Loucy (cell line): ENCODE measurements at regions not wholly inside any gene's neighbourhood (a gene's known extent, or its start where the extent isn't known, plus 50 kb on each side); places are given as distances from the start of the nearest gene placed in this dataset.

Experiments
- H2AFZ ChIP-seq: fragments of 200-600 bp; sonication (generic); 2 replicates; pipeline ENCODE4 v1.6.0; 2016; ENCODE audit warnings: antibody characterized with exemption, mild to moderate bottlenecking, low read length, moderate library complexity
- H3F3A ChIP-seq: fragments of 200-600 bp; 2 replicates; pipeline ENCODE4 v1.6.0; 2016; ENCODE audit warnings: antibody characterized with exemption, low read depth, mild to moderate bottlenecking
- H3K27me3 ChIP-seq: fragments of 200-600 bp; sonication (generic); 2 replicates; pipeline ENCODE4 v1.6.1; 2014; ENCODE audit warnings: low read length, mild to moderate bottlenecking; ENCODE audit not compliant: insufficient read depth, poor library complexity, severe bottlenecking
- H3K36me3 ChIP-seq: fragments of 200-600 bp; sonication (generic); 2 replicates; pipeline ENCODE4 v1.6.1; 2016; ENCODE audit warnings: low read length; ENCODE audit not compliant: insufficient read depth
- H3K4me1 ChIP-seq: fragments of 200-600 bp; sonication (generic); 2 replicates; pipeline ENCODE4 v1.5.1; 2014; ENCODE audit warnings: low read length, mild to moderate bottlenecking; ENCODE audit not compliant: insufficient read depth, poor library complexity, severe bottlenecking
- H3K4me2 ChIP-seq: fragments of 200-600 bp; sonication (generic); 2 replicates; pipeline ENCODE4 v1.6.0; 2014; ENCODE audit warnings: antibody characterized with exemption, low read length, low read depth, mild to moderate bottlenecking; ENCODE audit not compliant: poor library complexity, severe bottlenecking
- H3K4me3 ChIP-seq: fragments of 200-600 bp; sonication (generic); 2 replicates; pipeline ENCODE4 v1.5.1; 2014; ENCODE audit warnings: low read length, mild to moderate bottlenecking, mixed read lengths; ENCODE audit not compliant: poor library complexity, severe bottlenecking
- H3K79me2 ChIP-seq: fragments of 200-600 bp; sonication (generic); 2 replicates; pipeline ENCODE4 v1.6.1; 2014; ENCODE audit warnings: low read length; ENCODE audit not compliant: insufficient read depth
- H3K9ac ChIP-seq: fragments of 200-600 bp; sonication (generic); 2 replicates; pipeline ENCODE4 v1.6.0; 2014; ENCODE audit warnings: mild to moderate bottlenecking, low read depth, low read length, moderate library complexity; ENCODE audit not compliant: poor library complexity, severe bottlenecking
- H3K9me2 ChIP-seq: fragments of 200-600 bp; sonication (generic); replicated peaks from 2 replicates; pipeline ENCODE4 v1.6.1; 2016; ENCODE audit warnings: low read depth, low read length, mixed read lengths
- H3K9me3 ChIP-seq: fragments of 200-600 bp; sonication (generic); 2 replicates; pipeline ENCODE4 v1.6.1; 2014; ENCODE audit warnings: mild to moderate bottlenecking, antibody characterized with exemption, low read length, low read depth; ENCODE audit not compliant: insufficient read depth
- H4K20me1 ChIP-seq: fragments of 200-600 bp; sonication (generic); 2 replicates; pipeline ENCODE4 v1.6.0; 2014; ENCODE audit warnings: antibody characterized with exemption, low read length, mild to moderate bottlenecking; ENCODE audit not compliant: insufficient read depth, poor library complexity, severe bottlenecking
- EZH2phosphoT487 ChIP-seq: fragments of 200-600 bp; IDR thresholded peaks from 2 replicates; pipeline ENCODE4 v1.6.1; 2018; ENCODE audit warnings: antibody characterized with exemption, mild to moderate bottlenecking, moderate library complexity, borderline replicate concordance
- TF ChIP-seq, protein P1 (sequence below): fragments of 200-600 bp; sonication (generic); conservative IDR thresholded peaks from 2 replicates; pipeline ENCODE4 v1.5.1; 2014; ENCODE audit warnings: mild to moderate bottlenecking, antibody characterized with exemption, low read length

DNA sequence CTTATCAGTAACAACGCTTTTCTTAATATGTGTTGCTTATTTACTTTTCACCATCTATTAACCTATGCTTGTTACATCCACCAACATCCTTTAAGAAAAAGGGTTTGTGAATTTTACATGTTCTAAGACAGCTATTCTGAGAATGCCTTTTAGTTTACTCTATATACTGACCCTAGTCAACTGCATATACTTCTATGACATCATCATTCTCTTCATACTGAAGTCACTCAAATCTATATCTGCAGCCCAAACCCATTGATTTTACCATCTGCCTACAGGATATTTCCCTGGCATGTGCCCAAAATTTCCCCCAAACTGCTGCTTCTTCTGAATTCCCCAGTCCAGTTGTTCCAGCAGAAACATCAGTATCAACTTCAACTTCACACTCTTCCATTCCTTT, 94.6 kb upstream of the FAM204A start:
- Histone ChIP-seq H3K79me2 (no peaks in the 10 kb centered on the region), H3K4me1 (no peaks in the 10 kb centered on the region), H3K9ac (no peak overlapping the region), H3K4me2 (no peak overlapping the region), H3K27me3 (no peaks in the 10 kb centered on the region), H4K20me1 (no peaks in the 10 kb centered on the region), H3K9me2 (no peaks in the 10 kb centered on the region), H3F3A (no peaks in the 10 kb centered on the region), H3K4me3 (no peak overlapping the region), H3K9me3 (no peaks in the 10 kb centered on the region), H3K36me3 (no peaks in the 10 kb centered on the region), H2AFZ (no peak overlapping the region)
- no peak for TF ChIP-seq EZH2phosphoT487
- TF ChIP-seq, protein P1, sequence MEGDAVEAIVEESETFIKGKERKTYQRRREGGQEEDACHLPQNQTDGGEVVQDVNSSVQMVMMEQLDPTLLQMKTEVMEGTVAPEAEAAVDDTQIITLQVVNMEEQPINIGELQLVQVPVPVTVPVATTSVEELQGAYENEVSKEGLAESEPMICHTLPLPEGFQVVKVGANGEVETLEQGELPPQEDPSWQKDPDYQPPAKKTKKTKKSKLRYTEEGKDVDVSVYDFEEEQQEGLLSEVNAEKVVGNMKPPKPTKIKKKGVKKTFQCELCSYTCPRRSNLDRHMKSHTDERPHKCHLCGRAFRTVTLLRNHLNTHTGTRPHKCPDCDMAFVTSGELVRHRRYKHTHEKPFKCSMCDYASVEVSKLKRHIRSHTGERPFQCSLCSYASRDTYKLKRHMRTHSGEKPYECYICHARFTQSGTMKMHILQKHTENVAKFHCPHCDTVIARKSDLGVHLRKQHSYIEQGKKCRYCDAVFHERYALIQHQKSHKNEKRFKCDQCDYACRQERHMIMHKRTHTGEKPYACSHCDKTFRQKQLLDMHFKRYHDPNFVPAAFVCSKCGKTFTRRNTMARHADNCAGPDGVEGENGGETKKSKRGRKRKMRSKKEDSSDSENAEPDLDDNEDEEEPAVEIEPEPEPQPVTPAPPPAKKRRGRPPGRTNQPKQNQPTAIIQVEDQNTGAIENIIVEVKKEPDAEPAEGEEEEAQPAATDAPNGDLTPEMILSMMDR: no peak

- H3K4me3 ChIP-seq: no peak overlapping the region
- H3K9me2 ChIP-seq: no peaks in the 10 kb centered on the region
- no peaks in the 10 kb centered on the region for H3K36me3 ChIP-seq
- H3K9ac ChIP-seq: no peak overlapping the region
- no peaks in the 10 kb centered on the region for H3K27me3 ChIP-seq
- H4K20me1 ChIP-seq: no peaks in the 10 kb centered on the region
- TF ChIP-seq, protein P1: no peak
- no peak for TF ChIP-seq EZH2phosphoT487
- H2AFZ ChIP-seq: no peak overlapping the region
- no peaks in the 10 kb centered on the region for H3F3A ChIP-seq
- H3K79me2 ChIP-seq: no peaks in the 10 kb centered on the region
- no peaks in the 10 kb centered on the region for H3K4me1 ChIP-seq
- H3K4me2 ChIP-seq: no peak overlapping the region
- no peaks in the 10 kb centered on the region for H3K9me3 ChIP-seq
Measured at GRCh38 chr10:118430190-118430589, 88.1 kb upstream of the FAM204A start.

- H2AFZ ChIP-seq: peak overlapping the region; percentile 73
- no peaks in the 10 kb centered on the region for H3F3A ChIP-seq
- TF ChIP-seq, protein P1: peak; percentile 82
- no peak for TF ChIP-seq EZH2phosphoT487
- H3K79me2 ChIP-seq: no peaks in the 10 kb centered on the region
- no peaks in the 10 kb centered on the region for H3K27me3 ChIP-seq
- H3K9ac ChIP-seq: no peak overlapping the region
- no peaks in the 10 kb centered on the region for H3K9me3 ChIP-seq
- no peak overlapping the region for H3K4me3 ChIP-seq
- no peaks in the 10 kb centered on the region for H3K4me1 ChIP-seq
- H3K4me2 ChIP-seq: no peak overlapping the region
- no peaks in the 10 kb centered on the region for H4K20me1 ChIP-seq
- no peaks in the 10 kb centered on the region for H3K9me2 ChIP-seq
- H3K36me3 ChIP-seq: no peaks in the 10 kb centered on the region
Measured at GRCh38 chr10:118423800-118424442, 81.8 kb upstream of the FAM204A start.
